SK-N-SH treated with all-trans-retinoic acid at 6 μM for 48 hours (cell line): ENCODE measurements at regions not wholly inside any gene's neighbourhood (a gene's known extent, or its start where the extent isn't known, plus 50 kb on each side); places are given as distances from the start of the nearest gene placed in this dataset.

Source experiments
- ESRRG ChIP-seq: fragments of 250-450 bp; sonication (Bioruptor Pico); IDR thresholded peaks from 2 replicates; pipeline ENCODE4 v1.6.1; 2021; ENCODE audit warnings: mild to moderate bottlenecking
- ISL1 ChIP-seq: fragments of 250-450 bp; sonication (Bioruptor Pico); IDR thresholded peaks from 2 replicates; pipeline ENCODE4 v2.1.2; 2022; ENCODE audit warnings: mild to moderate bottlenecking, moderate library complexity
- OSR1 ChIP-seq: fragments of 250-450 bp; sonication (Bioruptor Pico); IDR thresholded peaks from 2 replicates; pipeline ENCODE4 v1.8.0; 2022; ENCODE audit warnings: moderate library complexity, mild to moderate bottlenecking, inconsistent platforms
- PATZ1 ChIP-seq: fragments of 250-450 bp; sonication (Bioruptor Pico); IDR thresholded peaks from 2 replicates; pipeline ENCODE4 v1.8.0; 2020; ENCODE audit warnings: mild to moderate bottlenecking, moderate library complexity, borderline replicate concordance
- PPARA ChIP-seq: fragments of 250-450 bp; sonication (Bioruptor Pico); IDR thresholded peaks from 2 replicates; pipeline ENCODE4 v1.5.0; 2020; ENCODE audit warnings: mild to moderate bottlenecking, borderline replicate concordance
- RARB ChIP-seq: fragments of 250-450 bp; sonication (Bioruptor Pico); IDR thresholded peaks from 2 replicates; pipeline ENCODE4 v1.8.0; 2021; ENCODE audit warnings: mild to moderate bottlenecking, moderate library complexity
- TCF4 ChIP-seq: fragments of 250-450 bp; sonication (Bioruptor Pico); IDR thresholded peaks from 2 replicates; pipeline ENCODE4 v1.8.0; 2021; ENCODE audit warnings: mild to moderate bottlenecking, moderate library complexity, borderline replicate concordance
- ZC3H10 ChIP-seq: fragments of 250-450 bp; sonication (Bioruptor Pico); IDR thresholded peaks from 2 replicates; pipeline ENCODE4 v1.5.1; 2021; ENCODE audit warnings: mild to moderate bottlenecking, moderate library complexity
- ZFP3 ChIP-seq: fragments of 250-450 bp; sonication (Bioruptor Pico); IDR thresholded peaks from 2 replicates; pipeline ENCODE4 v1.5.0; 2020; ENCODE audit warnings: mild to moderate bottlenecking, moderate library complexity
- ZFP30 ChIP-seq: fragments of 450-650 bp; formaldehyde crosslinking; IDR thresholded peaks from 2 replicates; pipeline ENCODE4 v1.5.0; 2022; ENCODE audit warnings: mild to moderate bottlenecking, moderate library complexity
- ZNF565 ChIP-seq: fragments of 450-650 bp; formaldehyde crosslinking; conservative IDR thresholded peaks from 2 replicates; pipeline ENCODE4 v1.5.0; 2020; ENCODE audit warnings: low read depth, mild to moderate bottlenecking, moderate library complexity

DNA sequence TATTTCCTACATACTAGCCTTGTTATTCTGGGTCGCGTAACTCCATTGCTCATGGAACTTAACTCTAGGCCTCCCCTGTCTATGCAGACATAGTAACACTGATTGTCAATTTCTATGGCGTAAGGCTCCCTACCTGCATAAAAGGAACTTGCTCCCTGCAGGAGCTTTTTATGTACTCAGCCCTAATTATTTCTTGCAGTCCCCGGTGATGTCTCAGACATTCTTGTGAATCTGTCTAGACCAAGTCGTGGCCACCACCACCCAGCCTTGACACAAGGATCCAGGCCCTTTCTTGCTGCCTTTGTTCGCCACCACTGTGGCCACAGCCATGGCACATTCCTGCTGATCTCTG lies 189.5 kb upstream of the CTAGE1 start:
- TF ChIP-seq ZNF565 (CRISPR knock-in tag) (no peak), PPARA (CRISPR knock-in tag) (no peak), ZC3H10 (CRISPR knock-in tag) (no peak), PATZ1 (CRISPR knock-in tag) (no peak), ZFP30 (CRISPR knock-in tag) (no peak), RARB (CRISPR knock-in tag) (no peak), TCF4 (CRISPR knock-in tag) (no peak), OSR1 (CRISPR knock-in tag) (no peak), ISL1 (CRISPR knock-in tag) (no peak), ESRRG (no peak), ZFP3 (CRISPR knock-in tag) (no peak)
